ENCODE measurements at regions not wholly inside any gene's neighbourhood (a gene's known extent, or its start where the extent isn't known, plus 50 kb on each side); places are given as distances from the start of the nearest gene placed in this dataset.

DNA sequence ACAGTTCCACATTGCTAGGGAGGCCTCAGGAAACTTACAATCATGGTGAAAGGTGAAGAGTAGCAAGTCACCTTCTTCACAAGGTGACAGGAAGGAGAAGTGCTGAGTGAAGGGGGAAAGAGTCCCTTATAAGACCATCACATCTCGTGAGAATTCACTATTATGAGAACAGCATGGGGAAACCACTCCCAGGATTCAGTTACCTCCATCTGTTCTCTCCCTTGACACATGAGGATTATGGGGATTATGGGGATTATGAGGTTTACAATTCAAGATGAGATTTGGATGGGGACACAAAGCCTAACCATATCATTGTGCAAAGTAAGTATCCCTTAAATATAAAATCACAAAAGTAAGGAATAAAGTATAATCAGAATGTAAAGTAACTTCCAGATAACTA lies 375.9 kb upstream of the NAALADL2 start:
- TF ChIP-seq CTCF (IDR thresholded peaks at IDR 0.05; ENCODE audit: insufficient read depth, low read length, poor library complexity, severe bottlenecking) (no peak), EZH2phosphoT487 (conservative IDR thresholded peaks at IDR 0.05; ENCODE audit: low read length) (no peak)
